Ishikawa (cell line): ENCODE measurements at regions not wholly inside any gene's neighbourhood (a gene's known extent, or its start where the extent isn't known, plus 50 kb on each side); places are given as distances from the start of the nearest gene placed in this dataset.

Experiments used
- CEBPB ChIP-seq: IDR thresholded peaks from 2 replicates; pipeline ENCODE4 v1.6.1; 2012
- EP300 ChIP-seq: IDR thresholded peaks from 2 replicates; pipeline ENCODE4 v1.6.1; 2012; ENCODE audit warnings: borderline replicate concordance
- RAD21 ChIP-seq: IDR thresholded peaks from 2 replicates; pipeline ENCODE4 v1.6.1; 2012; ENCODE audit warnings: low read depth
- REST ChIP-seq: IDR thresholded peaks from 2 replicates; pipeline ENCODE4 v1.6.1; 2012; ENCODE audit warnings: low read depth, mild to moderate bottlenecking
- TAF1 ChIP-seq: IDR thresholded peaks from 2 replicates; pipeline ENCODE4 v1.6.1; 2012; ENCODE audit warnings: low read depth, mild to moderate bottlenecking
- TEAD4 ChIP-seq: IDR thresholded peaks from 2 replicates; pipeline ENCODE4 v1.6.1; 2012
- YY1 ChIP-seq: IDR thresholded peaks from 2 replicates; pipeline ENCODE4 v1.6.1; 2012; ENCODE audit warnings: low read depth
- ZBTB7A ChIP-seq: IDR thresholded peaks from 2 replicates; pipeline ENCODE4 v1.6.1; 2012; ENCODE audit warnings: low read depth

GRCh38 chr9:17900606-17901005 lies 321.7 kb downstream of the SH3GL2 start:
- no peak for TF ChIP-seq EP300
- TF ChIP-seq YY1 = no peak
- TF ChIP-seq REST = no peak
- TF ChIP-seq TAF1 = no peak
- TF ChIP-seq RAD21 = no peak
- no peak for TF ChIP-seq ZBTB7A
- no peak for TF ChIP-seq CEBPB
- TF ChIP-seq TEAD4 = no peak
